Endothelial cell of umbilical vein (primary cell): ENCODE measurements at regions not wholly inside any gene's neighbourhood (a gene's known extent, or its start where the extent isn't known, plus 50 kb on each side); places are given as distances from the start of the nearest gene placed in this dataset.

ENCODE experiments used
- BruUV-seq: library from RNA; stranded (reverse); fragments of 400-500 nt; replicated peaks from 2 replicates; lab custom pipeline; 2021; lab: Mats Ljungman, UMichigan
- CTCF ChIA-PET: fragments of 300-600, 350-600 bp; sonication (Branson Sonifier 250); formaldehyde crosslinking; loops from one replicate; lab custom pipeline; 2021; ENCODE audit warnings: antibody characterized with exemption, inconsistent platforms; lab: Charles Lee
- POLR2A ChIA-PET: fragments of 300-600, 350-600 bp; sonication (Branson Sonifier 250); formaldehyde crosslinking; loops from one replicate; lab custom pipeline; 2021; ENCODE audit warnings: antibody characterized with exemption, inconsistent platforms; lab: Charles Lee
- DNase-seq: peaks from one replicate; pipeline ENCODE4 v3.0.0-alpha.2; 2011; ENCODE audit warnings: low read depth, low spot score
- FAIRE-seq: peaks from 2 replicates; lab custom pipeline; 2011; peaks lifted over from hg19 to GRCh38; lab: Jason Lieb, UNC
- H2AFZ ChIP-seq: 2 replicates; pipeline ENCODE4 v1.6.0; 2012; ENCODE audit warnings: low read depth, low read length, control low read depth, inconsistent platforms
- H3K27ac ChIP-seq: 2 replicates; pipeline ENCODE4 v1.5.1; 2011; ENCODE audit warnings: low read depth, mild to moderate bottlenecking, control low read depth, low read length, moderate library complexity; ENCODE audit not compliant: insufficient read depth
- H3K27me3 ChIP-seq, 2 experiments: 2 replicates each; pipeline versions ENCODE4 v1.6.0 to v1.6.1; 2011; ENCODE audit warnings: low read length in 2 of 2, mixed read lengths in 1 of 2; ENCODE audit not compliant: control insufficient read depth in 2 of 2, insufficient read depth in 2 of 2
- H3K36me3 ChIP-seq, 2 experiments: 2 replicates in 1 of 2; 3 replicates in 1 of 2; pipeline ENCODE4 v1.5.1; 2011; ENCODE audit warnings: low read length in 2 of 2, mild to moderate bottlenecking in 1 of 2, moderate library complexity in 1 of 2; ENCODE audit not compliant: control insufficient read depth in 2 of 2, insufficient read depth in 2 of 2; ENCODE audit errors: extremely low read depth in 1 of 2
- H3K4me1 ChIP-seq: 3 replicates; pipeline ENCODE4 v1.5.1; 2011; ENCODE audit warnings: mild to moderate bottlenecking, low read length; ENCODE audit not compliant: control insufficient read depth, insufficient read depth; ENCODE audit errors: extremely low read depth
- H3K4me2 ChIP-seq: 2 replicates; pipeline ENCODE4 v1.6.1; 2011; ENCODE audit warnings: low read length, control low read depth, mixed read lengths; ENCODE audit not compliant: insufficient read depth
- H3K4me3 ChIP-seq, 3 experiments: fragments of 200-600 bp in 1 of 3; sonication (generic), shearing (Covaris generic) in 1 of 3; replicated peaks in 1 of 3; 2 replicates each; pipeline ENCODE4 v1.5.1; 2011 to 2016; ENCODE audit warnings: control low read depth in 3 of 3, low read length in 3 of 3, mild to moderate bottlenecking in 2 of 3, inconsistent platforms in 1 of 3, low read depth in 1 of 3, moderate library complexity in 1 of 3; ENCODE audit not compliant: insufficient read depth in 1 of 3
- H3K79me2 ChIP-seq: 2 replicates; pipeline ENCODE4 v1.6.0; 2012; ENCODE audit warnings: low read length, inconsistent platforms; ENCODE audit not compliant: control insufficient read depth, insufficient read depth
- H3K9ac ChIP-seq: replicated peaks from 2 replicates; pipeline ENCODE3; 2011; ENCODE audit warnings: low read length, control low read depth; ENCODE audit not compliant: insufficient read depth; ENCODE audit errors: extremely low read depth
- H3K9me1 ChIP-seq: replicated peaks from 3 replicates; pipeline ENCODE4 v1.6.0; 2011; ENCODE audit warnings: mild to moderate bottlenecking, low read length; ENCODE audit not compliant: control insufficient read depth, insufficient read depth; ENCODE audit errors: extremely low read depth
- H3K9me3 ChIP-seq: replicated peaks from 2 replicates; pipeline ENCODE4 v1.5.1; 2012; ENCODE audit warnings: low read length, inconsistent platforms; ENCODE audit not compliant: control insufficient read depth, insufficient read depth
- H4K20me1 ChIP-seq: replicated peaks from 2 replicates; pipeline ENCODE3; 2011; ENCODE audit warnings: mild to moderate bottlenecking, low read length; ENCODE audit not compliant: control insufficient read depth, insufficient read depth; ENCODE audit errors: extremely low read depth
- CTCF ChIP-seq, 2 donors: IDR thresholded peaks; 1 replicate in 1 of 2; 2 replicates in 1 of 2; pipeline ENCODE4 v1.5.1; 2011; ENCODE audit warnings: low read length in 2 of 2, mild to moderate bottlenecking in 2 of 2, moderate library complexity in 2 of 2, control low read depth in 1 of 2, inconsistent platforms in 1 of 2, low read depth in 1 of 2; ENCODE audit not compliant: insufficient read depth in 1 of 2; ENCODE audit errors: extremely low read depth in 1 of 2
- EZH2 ChIP-seq: IDR thresholded peaks from 2 replicates; pipeline ENCODE4 v1.6.1; 2012; ENCODE audit warnings: borderline replicate concordance, low read depth, mild to moderate bottlenecking, moderate library complexity, low read length, inconsistent platforms; ENCODE audit not compliant: severe bottlenecking
- FOS ChIP-seq: IDR thresholded peaks from 2 replicates; pipeline ENCODE4 v1.6.1; 2011; ENCODE audit warnings: mild to moderate bottlenecking, low read length, moderate library complexity, borderline replicate concordance; ENCODE audit not compliant: insufficient read depth
- GATA2 ChIP-seq: IDR thresholded peaks from 2 replicates; pipeline ENCODE4 v1.7.0; 2011; ENCODE audit warnings: low read depth, mild to moderate bottlenecking, moderate library complexity, mixed read lengths, low read length; ENCODE audit not compliant: insufficient read length, insufficient read depth
- JUN ChIP-seq: IDR thresholded peaks from 2 replicates; pipeline ENCODE4 v1.6.1; 2011; ENCODE audit warnings: borderline replicate concordance, low read depth; ENCODE audit not compliant: insufficient read length, insufficient read depth
- MAX ChIP-seq: IDR thresholded peaks from 2 replicates; pipeline ENCODE4 v1.6.1; 2011; ENCODE audit not compliant: insufficient read depth, insufficient read length
- MYC ChIP-seq: IDR thresholded peaks from one replicate; pipeline ENCODE4 v1.6.1; 2011; ENCODE audit warnings: mild to moderate bottlenecking, low read depth, low read length
- POLR2A ChIP-seq: IDR thresholded peaks from 2 replicates; pipeline ENCODE4 v1.6.1; 2012; ENCODE audit warnings: low read depth, mild to moderate bottlenecking, control low read depth, low read length
- POLR2AphosphoS5 ChIP-seq: IDR thresholded peaks from 2 replicates; pipeline ENCODE4 v1.6.1; 2012; ENCODE audit warnings: low read depth, mild to moderate bottlenecking, control low read depth, low read length, moderate library complexity; ENCODE audit not compliant: insufficient read depth
- dilution Hi-C: fragments of 300-500 bp; cut with MboI; formaldehyde crosslinking; loops from one replicate; pipeline ENCODE4 v1.15.0; 2019; ENCODE audit warnings: low sequenced_read_pairs; ENCODE audit not compliant: extremely low pct_ligation_motif_present
- intact Hi-C: fragments of 100-400 bp; cut with micrococcal nuclease; formaldehyde crosslinking; loops from one replicate; pipeline ENCODE4 v1.10.0; 2022

- no peaks in the 10 kb centered on the region for H3K9me3 ChIP-seq
- no peaks in the 10 kb centered on the region for H3K27me3 ChIP-seq
- no peaks in the 10 kb centered on the region for H3K9me1 ChIP-seq
- H3K4me2 ChIP-seq: no peak overlapping the region
- ChIA-PET POLR2A (no interaction called here), CTCF (interaction anchor here (2.1 kb wide), 2 partner anchors 8 to 10 kb away, joined by 6 to 20 read pairs; no protein-coding TSS in a partner anchor)
- intact Hi-C loops: no loop called here
- no peak for FAIRE-seq
- H3K4me1 ChIP-seq: no peaks in the 10 kb centered on the region
- no peaks in the 10 kb centered on the region for H4K20me1 ChIP-seq
- no peak overlapping the region for H2AFZ ChIP-seq
- dilution Hi-C loops: no loop called here
- no peaks in the 10 kb centered on the region for H3K36me3 ChIP-seq
- no peak for TF ChIP-seq MYC
- DNase-seq: no peak
- no peak overlapping the region for H3K27ac ChIP-seq
- BruUV-seq: no TSS peak
- H3K79me2 ChIP-seq: no peaks in the 10 kb centered on the region
- no peak overlapping the region for H3K9ac ChIP-seq
- H3K4me3 ChIP-seq: no peak overlapping the region
Measured at GRCh38 chr16:47026947-47027346, 53.5 kb upstream of the DNAJA2 start.

- intact Hi-C loops: no loop called here
Measured at GRCh38 chr16:47026492-47026891, 53.0 kb upstream of the DNAJA2 start.

More at GRCh38 chr16:47026492-47026891, 53.0 kb upstream of the DNAJA2 start:
- H3K9ac ChIP-seq: no peak overlapping the region
- H3K9me1 ChIP-seq: no peaks in the 10 kb centered on the region
- H3K4me3 ChIP-seq: no peak overlapping the region
- H3K79me2 ChIP-seq: no peaks in the 10 kb centered on the region
- no peaks in the 10 kb centered on the region for H3K27me3 ChIP-seq
- H3K9me3 ChIP-seq: no peaks in the 10 kb centered on the region
- H3K36me3 ChIP-seq: no peaks in the 10 kb centered on the region
- no peak overlapping the region for H3K4me2 ChIP-seq
- dilution Hi-C loops: no loop called here
- BruUV-seq: no TSS peak
- FAIRE-seq (no peak), DNase-seq (no peak)
- TF ChIP-seq MYC (no peak), EZH2 (no peak), CTCF (IDR thresholded peaks at IDR 0.05; ENCODE audit: extremely low read depth in 1 of 2, insufficient read depth in 1 of 2, low read depth in 1 of 2, low read length in 2 of 2) (no peak), POLR2AphosphoS5 (no peak), JUN (no peak), GATA2 (no peak), POLR2A (no peak), FOS (no peak), MAX (no peak)
- POLR2A ChIA-PET: no interaction called here
- H3K4me1 ChIP-seq: no peaks in the 10 kb centered on the region
- no peaks in the 10 kb centered on the region for H4K20me1 ChIP-seq
- CTCF ChIA-PET: no interaction called here
- no peak overlapping the region for H3K27ac ChIP-seq
- H2AFZ ChIP-seq: no peak overlapping the region
